Bone marrow (tissue), 2 donors: ENCODE measurements at regions not wholly inside any gene's neighbourhood (a gene's known extent, or its start where the extent isn't known, plus 50 kb on each side); places are given as distances from the start of the nearest gene placed in this dataset.
A peak's percentile ranks its signal among the peaks of the same experiment; 100 is the strongest.

Experiments
- DNase-seq, 2 donors: peaks; one replicate each; lab custom pipeline; 2025; lab: John Stamatoyannopoulos, UW

GRCh38 chr6:41404182-41404845 is 68.9 kb downstream of the NCR2 start:
- no peak for DNase-seq

- no peak for DNase-seq
Observed at GRCh38 chr6:41405941-41406727, 70.7 kb downstream of the NCR2 start.

- no peak for DNase-seq
Observed at GRCh38 chr6:41406728-41407489, 71.5 kb downstream of the NCR2 start.

GRCh38 chr6:41408576-41408975 is 73.2 kb downstream of the NCR2 start:
- DNase-seq, result no peak

GRCh38 chr6:41408982-41409381 is 73.6 kb downstream of the NCR2 start:
- DNase-seq, result no peak

GRCh38 chr6:41409489-41409888 is 74.1 kb downstream of the NCR2 start:
- DNase-seq, result no peak

- no peak for DNase-seq
Observed at GRCh38 chr6:41411961-41412360, 76.6 kb downstream of the NCR2 start.

GRCh38 chr6:41413250-41413649 is 77.8 kb downstream of the NCR2 start:
- DNase-seq, result no peak

- no peak for DNase-seq
Observed at GRCh38 chr6:41416501-41416837, 81.1 kb downstream of the NCR2 start.

GRCh38 chr6:41418741-41419140 is 83.3 kb downstream of the NCR2 start:
- no peak for DNase-seq

GRCh38 chr6:41419385-41419784 is 84.0 kb downstream of the NCR2 start:
- no peak for DNase-seq

- no peak for DNase-seq
Observed at GRCh38 chr6:41420186-41420585, 84.8 kb downstream of the NCR2 start.

- DNase-seq, result no peak
Observed at GRCh38 chr6:41422161-41422560, 86.8 kb downstream of the NCR2 start.

- no peak for DNase-seq
Observed at GRCh38 chr6:41423002-41423401, 87.6 kb downstream of the NCR2 start.

GRCh38 chr6:41424370-41425058 is 89.1 kb downstream of the NCR2 start:
- peak; percentile 29 to 62 for DNase-seq

GRCh38 chr6:41425511-41425910 is 90.1 kb downstream of the NCR2 start:
- no peak for DNase-seq

GRCh38 chr6:41426438-41426851 is 91.0 kb downstream of the NCR2 start:
- no peak for DNase-seq

- DNase-seq, result no peak
Observed at GRCh38 chr6:41426888-41427641, 91.7 kb downstream of the NCR2 start.

GRCh38 chr6:41427642-41428335 is 92.4 kb downstream of the NCR2 start:
- DNase-seq, result no peak

- DNase-seq, result no peak
Observed at GRCh38 chr6:41428336-41428995, 93.1 kb downstream of the NCR2 start.
